ENCODE measurements at regions not wholly inside any gene's neighbourhood (a gene's known extent, or its start where the extent isn't known, plus 50 kb on each side); places are given as distances from the start of the nearest gene placed in this dataset.

GRCh38 chr4:13180701-13181100 is 303.4 kb downstream of the RAB28 start:
- ATAC-seq (ENCODE audit: low read depth) (no peak), DNase-seq (no peak)
- Histone ChIP-seq H3K36me3 (replicated peaks in 1 of 2; ENCODE audit: control extremely low read depth in 1 of 2, control insufficient read depth in 1 of 2, extremely low read depth in 1 of 2, insufficient read depth in 2 of 2, low read length in 1 of 2) (no peaks in the 10 kb centered on the region), H4K20me1 (ENCODE audit: control insufficient read depth, insufficient read depth, low read length, poor library complexity, severe bottlenecking) (no peaks in the 10 kb centered on the region), H3K9ac (ENCODE audit: low read length) (no peak overlapping the region), H3K27me3 (replicated peaks in 1 of 4; ENCODE audit: control extremely low read depth in 1 of 4, control insufficient read depth in 3 of 4, insufficient read depth in 4 of 4, low read length in 3 of 4) (no peaks in the 10 kb centered on the region), H3K4me3 (ENCODE audit: control extremely low read depth in 1 of 5, extremely low read depth in 1 of 5, insufficient read depth in 1 of 5, low read depth in 2 of 5, low read length in 4 of 5) (no peak overlapping the region), H3K4me2 (replicated peaks; ENCODE audit: low read depth, low read length, poor library complexity, severe bottlenecking) (no peak overlapping the region), H3K4me1 (ENCODE audit: control insufficient read depth in 2 of 2, insufficient read depth in 2 of 2, low read length in 2 of 2) (no peaks in the 10 kb centered on the region), H3K79me2 (ENCODE audit: control insufficient read depth, insufficient read depth, low read length) (no peaks in the 10 kb centered on the region), H3K27ac (ENCODE audit: low read length in 2 of 2) (no peak overlapping the region), H2AFZ (ENCODE audit: insufficient read depth, low read depth, low read length, poor library complexity, severe bottlenecking) (no peak overlapping the region), H3K9me3 (ENCODE audit: control extremely low read depth in 1 of 3, control insufficient read depth in 2 of 3, insufficient read depth in 1 of 3, low read length in 2 of 3) (no peaks in the 10 kb centered on the region)
- POLR2A ChIA-PET: no interaction called here
- H3K27ac Mint-ChIP-seq: no peak overlapping the region
- no peaks in the 10 kb centered on the region for H3K27me3 Mint-ChIP-seq
- intact Hi-C loops (cut with micrococcal nuclease): no loop called here
- no peak for TF ChIP-seq CTCF (IDR thresholded peaks at IDR 0.05)
- TF ChIP-seq EZH2 (IDR thresholded peaks at IDR 0.05; ENCODE audit: borderline replicate concordance, insufficient read depth, low read depth, low read length, poor library complexity, severe bottlenecking): no peak
- H3K9me3 Mint-ChIP-seq (ENCODE audit: insufficient read depth): no peaks in the 10 kb centered on the region
- no peaks in the 10 kb centered on the region for H3K4me1 Mint-ChIP-seq
- CTCF ChIA-PET: no interaction called here
- H3K4me3 Mint-ChIP-seq: no peak overlapping the region

- Histone ChIP-seq H3K27ac (ENCODE audit: low read length in 2 of 2) (no peak overlapping the region), H4K20me1 (ENCODE audit: control insufficient read depth, insufficient read depth, low read length, poor library complexity, severe bottlenecking) (no peaks in the 10 kb centered on the region), H3K4me1 (ENCODE audit: control insufficient read depth in 2 of 2, insufficient read depth in 2 of 2, low read length in 2 of 2) (no peaks in the 10 kb centered on the region), H3K27me3 (replicated peaks in 1 of 4; ENCODE audit: control extremely low read depth in 1 of 4, control insufficient read depth in 3 of 4, insufficient read depth in 4 of 4, low read length in 3 of 4) (no peaks in the 10 kb centered on the region), H3K4me2 (replicated peaks; ENCODE audit: low read depth, low read length, poor library complexity, severe bottlenecking) (no peak overlapping the region), H3K9ac (ENCODE audit: low read length) (no peak overlapping the region), H2AFZ (ENCODE audit: insufficient read depth, low read depth, low read length, poor library complexity, severe bottlenecking) (no peak overlapping the region), H3K9me3 (ENCODE audit: control extremely low read depth in 1 of 3, control insufficient read depth in 2 of 3, insufficient read depth in 1 of 3, low read length in 2 of 3) (no peaks in the 10 kb centered on the region), H3K36me3 (replicated peaks in 1 of 2; ENCODE audit: control extremely low read depth in 1 of 2, control insufficient read depth in 1 of 2, extremely low read depth in 1 of 2, insufficient read depth in 2 of 2, low read length in 1 of 2) (no peaks in the 10 kb centered on the region), H3K4me3 (ENCODE audit: control extremely low read depth in 1 of 5, extremely low read depth in 1 of 5, insufficient read depth in 1 of 5, low read depth in 2 of 5, low read length in 4 of 5) (no peak overlapping the region), H3K79me2 (ENCODE audit: control insufficient read depth, insufficient read depth, low read length) (no peaks in the 10 kb centered on the region)
- Mint-ChIP-seq H3K27me3 (no peaks in the 10 kb centered on the region), H3K9me3 (ENCODE audit: insufficient read depth) (no peaks in the 10 kb centered on the region), H3K4me3 (no peak overlapping the region), H3K4me1 (peaks cover 3% of the 10 kb centered on the region), H3K27ac (no peak overlapping the region)
- CTCF ChIA-PET: no interaction called here
- intact Hi-C loops (cut with micrococcal nuclease): no loop called here
- no CpG with 5 or more reads among the region's 1 CpG for WGBS (ENCODE audit: insufficient coverage)
- ATAC-seq (ENCODE audit: low read depth): no peak
- no peak for TF ChIP-seq CTCF (IDR thresholded peaks at IDR 0.05)
- DNase-seq: no peak
- POLR2A ChIA-PET: no interaction called here
Measured at GRCh38 chr4:13178621-13179020, 305.5 kb downstream of the RAB28 start.

Data from B cell (primary cell).